ENCODE measurements at regions not wholly inside any gene's neighbourhood (a gene's known extent, or its start where the extent isn't known, plus 50 kb on each side); places are given as distances from the start of the nearest gene placed in this dataset.

- no peak overlapping the region for H3K27ac ChIP-seq (ENCODE audit: low read depth, low read length)
- no peaks in the 10 kb centered on the region for H3K27me3 ChIP-seq (ENCODE audit: control insufficient read depth, insufficient read depth, low read length, poor library complexity, severe bottlenecking)
- H3K4me1 ChIP-seq (ENCODE audit: control insufficient read depth, insufficient read depth, low read length) = peaks cover 11% of the 10 kb centered on the region
- no peak for DNase-seq
- no peak for TF ChIP-seq CTCF (conservative IDR thresholded peaks at IDR 0.05)
- peaks cover 15% of the 10 kb centered on the region for H3K9me3 Mint-ChIP-seq
- H3K36me3 ChIP-seq (ENCODE audit: control insufficient read depth, insufficient read depth, low read length) = no peaks in the 10 kb centered on the region
- H3K4me3 ChIP-seq (ENCODE audit: low read length) = no peak overlapping the region
- peaks cover 2% of the 10 kb centered on the region for H3K27me3 Mint-ChIP-seq (ENCODE audit: insufficient read depth)
- peaks cover 21% of the 10 kb centered on the region for H3K4me1 Mint-ChIP-seq
- peaks cover 10% of the 10 kb centered on the region for H3K9me3 ChIP-seq (ENCODE audit: control insufficient read depth, low read length)
- no peak overlapping the region for H3K27ac Mint-ChIP-seq
- no peak overlapping the region for H3K4me3 Mint-ChIP-seq
- no peaks in the 10 kb centered on the region for H3K36me3 Mint-ChIP-seq (ENCODE audit: low read depth)
- WGBS, 2 experiments (ENCODE audit: insufficient coverage in 1 of 2, insufficient read length in 1 of 2) = 80 to 93% methylated on average over 1 to 3 of the region's 3 CpGs
- H3K9ac ChIP-seq (ENCODE audit: extremely low read depth, low read length, poor library complexity, severe bottlenecking) = no peak overlapping the region
Observed at GRCh38 chr3:72192572-72192971, 407.6 kb upstream of the PROK2 start.

GRCh38 chr3:72191209-72191960, 406.4 kb upstream of the PROK2 start:
- H3K27ac Mint-ChIP-seq = no peak overlapping the region
- H3K36me3 Mint-ChIP-seq (ENCODE audit: low read depth) = no peaks in the 10 kb centered on the region
- peaks cover 15% of the 10 kb centered on the region for H3K9me3 Mint-ChIP-seq
- peaks cover 2% of the 10 kb centered on the region for H3K27me3 Mint-ChIP-seq (ENCODE audit: insufficient read depth)
- Histone ChIP-seq H3K27ac (ENCODE audit: low read depth, low read length) (no peak overlapping the region), H3K9me3 (ENCODE audit: control insufficient read depth, low read length) (peaks cover 10% of the 10 kb centered on the region), H3K4me3 (ENCODE audit: low read length) (no peak overlapping the region), H3K4me1 (ENCODE audit: control insufficient read depth, insufficient read depth, low read length) (peaks cover 11% of the 10 kb centered on the region), H3K27me3 (ENCODE audit: control insufficient read depth, insufficient read depth, low read length, poor library complexity, severe bottlenecking) (no peaks in the 10 kb centered on the region), H3K9ac (ENCODE audit: extremely low read depth, low read length, poor library complexity, severe bottlenecking) (no peak overlapping the region), H3K36me3 (ENCODE audit: control insufficient read depth, insufficient read depth, low read length) (no peaks in the 10 kb centered on the region)
- H3K4me3 Mint-ChIP-seq = no peak overlapping the region
- H3K4me1 Mint-ChIP-seq = peaks cover 15% of the 10 kb centered on the region
- no peak for TF ChIP-seq CTCF (conservative IDR thresholded peaks at IDR 0.05)
- no peak for DNase-seq
- WGBS, 2 experiments (ENCODE audit: insufficient coverage in 1 of 2, insufficient read length in 1 of 2) = 97 to 100% methylated on average over 2 to 3 of the region's 4 CpGs

GRCh38 chr3:72190050-72190449, 405.1 kb upstream of the PROK2 start:
- Histone ChIP-seq H3K4me1 (ENCODE audit: control insufficient read depth, insufficient read depth, low read length) (peaks cover 6% of the 10 kb centered on the region), H3K9me3 (ENCODE audit: control insufficient read depth, low read length) (peaks cover 10% of the 10 kb centered on the region), H3K36me3 (ENCODE audit: control insufficient read depth, insufficient read depth, low read length) (no peaks in the 10 kb centered on the region), H3K27me3 (ENCODE audit: control insufficient read depth, insufficient read depth, low read length, poor library complexity, severe bottlenecking) (no peaks in the 10 kb centered on the region), H3K27ac (ENCODE audit: low read depth, low read length) (no peak overlapping the region), H3K4me3 (ENCODE audit: low read length) (no peak overlapping the region), H3K9ac (ENCODE audit: extremely low read depth, low read length, poor library complexity, severe bottlenecking) (no peak overlapping the region)
- H3K4me3 Mint-ChIP-seq = no peak overlapping the region
- DNase-seq = no peak
- TF ChIP-seq CTCF (conservative IDR thresholded peaks at IDR 0.05) = no peak
- 90 to 91% methylated on average over 5 of the region's 5 CpGs for WGBS, 2 experiments (ENCODE audit: insufficient coverage in 1 of 2, insufficient read length in 1 of 2)
- no peaks in the 10 kb centered on the region for H3K36me3 Mint-ChIP-seq (ENCODE audit: low read depth)
- H3K27me3 Mint-ChIP-seq (ENCODE audit: insufficient read depth) = no peaks in the 10 kb centered on the region
- H3K9me3 Mint-ChIP-seq = peaks cover 15% of the 10 kb centered on the region
- no peak overlapping the region for H3K27ac Mint-ChIP-seq
- peaks cover 9% of the 10 kb centered on the region for H3K4me1 Mint-ChIP-seq
